Sigmoid colon (tissue), 3 donors: ENCODE measurements at regions not wholly inside any gene's neighbourhood (a gene's known extent, or its start where the extent isn't known, plus 50 kb on each side); places are given as distances from the start of the nearest gene placed in this dataset.

Experiments used
- POLR2A ChIP-seq, 2 donors: fragments of 450-650 bp; IDR thresholded peaks; one replicate each; pipeline ENCODE4 v1.6.1; 2016; ENCODE audit warnings: antibody characterized with exemption in 2 of 2, mild to moderate bottlenecking in 2 of 2, moderate library complexity in 2 of 2
- TF ChIP-seq, protein P1 (sequence below), 4 experiments: fragments of 450-650 bp in 3 of 4; fragments of 200-600 bp in 1 of 4; IDR thresholded peaks; one replicate each; pipeline ENCODE4 v1.5.1; 2016 to 2019; ENCODE audit warnings: antibody characterized with exemption in 4 of 4, mild to moderate bottlenecking in 3 of 4, moderate library complexity in 2 of 4

DNA sequence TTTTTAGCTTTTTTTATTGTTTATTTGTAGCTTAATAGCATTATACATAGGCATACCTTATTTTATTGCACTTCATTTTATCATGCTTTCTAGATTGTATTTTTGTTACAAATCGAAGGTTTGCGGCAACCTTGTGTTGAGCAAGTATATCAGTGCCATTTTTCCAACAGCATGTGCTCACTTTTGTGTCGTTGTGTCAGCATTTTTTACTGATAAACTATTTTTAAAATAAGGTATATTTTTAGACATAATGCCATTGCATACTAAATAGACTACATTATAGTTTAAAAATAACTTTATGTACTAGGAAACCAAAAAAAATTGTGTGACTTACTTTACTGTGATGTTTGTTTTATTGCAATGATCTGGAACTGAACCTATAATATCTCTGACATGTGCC, 56.2 kb upstream of the RESF1 start:
- TF ChIP-seq, protein P1, sequence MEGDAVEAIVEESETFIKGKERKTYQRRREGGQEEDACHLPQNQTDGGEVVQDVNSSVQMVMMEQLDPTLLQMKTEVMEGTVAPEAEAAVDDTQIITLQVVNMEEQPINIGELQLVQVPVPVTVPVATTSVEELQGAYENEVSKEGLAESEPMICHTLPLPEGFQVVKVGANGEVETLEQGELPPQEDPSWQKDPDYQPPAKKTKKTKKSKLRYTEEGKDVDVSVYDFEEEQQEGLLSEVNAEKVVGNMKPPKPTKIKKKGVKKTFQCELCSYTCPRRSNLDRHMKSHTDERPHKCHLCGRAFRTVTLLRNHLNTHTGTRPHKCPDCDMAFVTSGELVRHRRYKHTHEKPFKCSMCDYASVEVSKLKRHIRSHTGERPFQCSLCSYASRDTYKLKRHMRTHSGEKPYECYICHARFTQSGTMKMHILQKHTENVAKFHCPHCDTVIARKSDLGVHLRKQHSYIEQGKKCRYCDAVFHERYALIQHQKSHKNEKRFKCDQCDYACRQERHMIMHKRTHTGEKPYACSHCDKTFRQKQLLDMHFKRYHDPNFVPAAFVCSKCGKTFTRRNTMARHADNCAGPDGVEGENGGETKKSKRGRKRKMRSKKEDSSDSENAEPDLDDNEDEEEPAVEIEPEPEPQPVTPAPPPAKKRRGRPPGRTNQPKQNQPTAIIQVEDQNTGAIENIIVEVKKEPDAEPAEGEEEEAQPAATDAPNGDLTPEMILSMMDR (IDR thresholded peaks at IDR 0.05): no peak
- TF ChIP-seq POLR2A (IDR thresholded peaks at IDR 0.05): no peak
